ENCODE measurements at regions not wholly inside any gene's neighbourhood (a gene's known extent, or its start where the extent isn't known, plus 50 kb on each side); places are given as distances from the start of the nearest gene placed in this dataset.
A peak's percentile ranks its signal among the peaks of the same experiment; 100 is the strongest.

GRCh38 chr2:47300609-47301276 lies 68.4 kb upstream of the EPCAM start:
- H3K9me3 Mint-ChIP-seq: no peaks in the 10 kb centered on the region
- WGBS (ENCODE audit: insufficient coverage): 26% methylated on average over 2 of the region's 3 CpGs
- H3K4me3 ChIP-seq (ENCODE audit: low read length): no peak overlapping the region

GRCh38 chr2:47300081-47300480 lies 69.0 kb upstream of the EPCAM start:
- H3K36me3 ChIP-seq (ENCODE audit: control insufficient read depth, insufficient read depth, low read length): no peaks in the 10 kb centered on the region
- 100% methylated on average over 1 of the region's 1 CpG for WGBS (ENCODE audit: insufficient coverage)
- H3K4me3 ChIP-seq (ENCODE audit: low read length): no peak overlapping the region
- H3K4me3 Mint-ChIP-seq: no peak overlapping the region
- no peak overlapping the region for H3K27ac ChIP-seq (ENCODE audit: low read length)
- peak overlapping the region in 1 of 2 donors; percentile 42 for H3K27ac Mint-ChIP-seq
- no peaks in the 10 kb centered on the region for H3K9me3 Mint-ChIP-seq
- ATAC-seq (no peak), DNase-seq (no peak)
- H3K27me3 Mint-ChIP-seq (ENCODE audit: low read depth in 2 of 2): peaks cover 4 to 7% of the 10 kb centered on the region in 2 donors
- intact Hi-C loops (cut with micrococcal nuclease): no loop called here
- H3K4me1 Mint-ChIP-seq: peaks cover 13 to 16% of the 10 kb centered on the region in 2 donors
- H3K36me3 Mint-ChIP-seq: no peaks in the 10 kb centered on the region
- no peaks in the 10 kb centered on the region for H3K27me3 ChIP-seq (ENCODE audit: control insufficient read depth, insufficient read depth, low read length)
- no peak for TF ChIP-seq CTCF (IDR thresholded peaks at IDR 0.05)
- peaks cover 15% of the 10 kb centered on the region for H3K4me1 ChIP-seq (ENCODE audit: control insufficient read depth, insufficient read depth, low read length)
- no peaks in the 10 kb centered on the region for H3K9me3 ChIP-seq (ENCODE audit: control insufficient read depth, insufficient read depth, low read length)

More at GRCh38 chr2:47300609-47301276, 68.4 kb upstream of the EPCAM start:
- DNase-seq (peak in 1 of 2 donors; percentile 16), ATAC-seq (peak; percentile 42 to 80 (median 63))
- Mint-ChIP-seq H3K4me1 (peaks cover 13 to 16% of the 10 kb centered on the region in 2 donors), H3K27me3 (ENCODE audit: low read depth in 2 of 2) (peaks cover 6 to 7% of the 10 kb centered on the region in 2 donors), H3K27ac (peak overlapping the region in 1 of 2 donors; percentile 42), H3K36me3 (no peaks in the 10 kb centered on the region), H3K4me3 (peak overlapping the region; percentile 13)
- Histone ChIP-seq H3K27me3 (ENCODE audit: control insufficient read depth, insufficient read depth, low read length) (no peaks in the 10 kb centered on the region), H3K27ac (ENCODE audit: low read length) (peak overlapping the region; percentile 18), H3K4me1 (ENCODE audit: control insufficient read depth, insufficient read depth, low read length) (peaks cover 15% of the 10 kb centered on the region), H3K36me3 (ENCODE audit: control insufficient read depth, insufficient read depth, low read length) (no peaks in the 10 kb centered on the region), H3K9me3 (ENCODE audit: control insufficient read depth, insufficient read depth, low read length) (no peaks in the 10 kb centered on the region)
- intact Hi-C loops (cut with micrococcal nuclease): no loop called here
- TF ChIP-seq CTCF (IDR thresholded peaks at IDR 0.05): no peak

GRCh38 chr2:47299555-47299954 lies 69.6 kb upstream of the EPCAM start:
- H3K27me3 Mint-ChIP-seq (ENCODE audit: low read depth in 2 of 2): peaks cover 1 to 7% of the 10 kb centered on the region in 2 donors
- TF ChIP-seq CTCF (IDR thresholded peaks at IDR 0.05): no peak
- Histone ChIP-seq H3K4me1 (ENCODE audit: control insufficient read depth, insufficient read depth, low read length) (peaks cover 15% of the 10 kb centered on the region), H3K27me3 (ENCODE audit: control insufficient read depth, insufficient read depth, low read length) (no peaks in the 10 kb centered on the region), H3K27ac (ENCODE audit: low read length) (no peak overlapping the region), H3K9me3 (ENCODE audit: control insufficient read depth, insufficient read depth, low read length) (no peaks in the 10 kb centered on the region), H3K36me3 (ENCODE audit: control insufficient read depth, insufficient read depth, low read length) (no peaks in the 10 kb centered on the region), H3K4me3 (ENCODE audit: low read length) (no peak overlapping the region)
- H3K4me1 Mint-ChIP-seq: peaks cover 13 to 16% of the 10 kb centered on the region in 2 donors
- H3K36me3 Mint-ChIP-seq: no peaks in the 10 kb centered on the region
- H3K9me3 Mint-ChIP-seq: no peaks in the 10 kb centered on the region
- ATAC-seq (no peak), DNase-seq (no peak)
- 88% methylated on average over 9 of the region's 9 CpGs for WGBS (ENCODE audit: insufficient coverage)
- H3K4me3 Mint-ChIP-seq: no peak overlapping the region
- intact Hi-C loops (cut with micrococcal nuclease): no loop called here
- no peak overlapping the region for H3K27ac Mint-ChIP-seq

- Histone ChIP-seq H3K4me1 (ENCODE audit: control insufficient read depth, insufficient read depth, low read length) (peaks cover 20% of the 10 kb centered on the region), H3K36me3 (ENCODE audit: control insufficient read depth, insufficient read depth, low read length) (no peaks in the 10 kb centered on the region), H3K27ac (ENCODE audit: low read length) (no peak overlapping the region), H3K27me3 (ENCODE audit: control insufficient read depth, insufficient read depth, low read length) (no peaks in the 10 kb centered on the region), H3K4me3 (ENCODE audit: low read length) (no peak overlapping the region), H3K9me3 (ENCODE audit: control insufficient read depth, insufficient read depth, low read length) (no peaks in the 10 kb centered on the region)
- no peak for TF ChIP-seq CTCF (IDR thresholded peaks at IDR 0.05)
- no peaks in the 10 kb centered on the region for H3K36me3 Mint-ChIP-seq
- H3K27ac Mint-ChIP-seq: no peak overlapping the region
- DNase-seq (no peak), ATAC-seq (no peak)
- intact Hi-C loops (cut with micrococcal nuclease): no loop called here
- H3K27me3 Mint-ChIP-seq (ENCODE audit: low read depth in 2 of 2): peaks cover 0 to 7% of the 10 kb centered on the region in 2 donors
- peaks cover 13 to 16% of the 10 kb centered on the region in 2 donors for H3K4me1 Mint-ChIP-seq
- no peak overlapping the region for H3K4me3 Mint-ChIP-seq
- H3K9me3 Mint-ChIP-seq: no peaks in the 10 kb centered on the region
- WGBS (ENCODE audit: insufficient coverage): 90% methylated on average over 3 of the region's 3 CpGs
Observed at GRCh38 chr2:47298771-47299170, 70.3 kb upstream of the EPCAM start.
